ENCODE measurements at regions not wholly inside any gene's neighbourhood (a gene's known extent, or its start where the extent isn't known, plus 50 kb on each side); places are given as distances from the start of the nearest gene placed in this dataset.

DNA sequence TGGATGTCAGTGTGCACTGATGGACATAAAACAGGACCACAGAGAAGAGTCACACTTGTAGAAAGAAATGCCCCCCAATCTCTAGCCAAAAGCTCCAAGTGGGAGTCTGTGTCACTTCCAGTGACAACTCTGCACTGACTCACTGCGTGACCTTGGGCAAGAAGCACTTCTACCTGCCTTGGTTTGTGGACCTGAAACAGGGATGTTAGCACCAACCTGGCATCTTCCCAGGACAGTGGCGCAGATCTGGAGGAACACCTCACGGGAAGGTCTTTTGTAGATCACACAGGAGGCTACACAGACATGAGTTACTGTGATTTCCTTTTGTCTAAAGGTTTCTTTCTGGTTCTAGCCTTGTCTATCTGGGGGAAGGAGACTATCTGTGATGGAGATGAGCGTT lies 80.5 kb upstream of the DHRSX start:
- Histone ChIP-seq H3K27ac (ENCODE audit: insufficient read depth, low read depth, low read length) (no peak overlapping the region), H3K79me2 (ENCODE audit: control insufficient read depth, insufficient read depth, low read length) (no peaks in the 10 kb centered on the region), H3K4me2 (ENCODE audit: insufficient read depth, low read length) (no peak overlapping the region), H3K9me1 (replicated peaks; ENCODE audit: control insufficient read depth, extremely low read depth, insufficient read depth, low read length) (no peaks in the 10 kb centered on the region), H3K36me3 (ENCODE audit: control insufficient read depth in 2 of 2, extremely low read depth in 1 of 2, insufficient read depth in 2 of 2, low read length in 2 of 2) (no peaks in the 10 kb centered on the region), H3K4me3 (replicated peaks in 1 of 3; ENCODE audit: insufficient read depth in 1 of 3, low read depth in 1 of 3, low read length in 3 of 3) (no peak overlapping the region), H3K9ac (replicated peaks; ENCODE audit: extremely low read depth, insufficient read depth, low read length) (no peak overlapping the region), H3K27me3 (ENCODE audit: control insufficient read depth in 2 of 2, insufficient read depth in 2 of 2, low read length in 2 of 2) (peaks cover 32 to 40% of the 10 kb centered on the region in 2 experiments), H4K20me1 (replicated peaks; ENCODE audit: control insufficient read depth, extremely low read depth, insufficient read depth, low read length) (no peaks in the 10 kb centered on the region), H3K4me1 (ENCODE audit: control insufficient read depth, extremely low read depth, insufficient read depth, low read length) (no peaks in the 10 kb centered on the region), H3K9me3 (replicated peaks; ENCODE audit: control insufficient read depth, insufficient read depth, low read length) (no peaks in the 10 kb centered on the region), H2AFZ (ENCODE audit: low read depth, low read length) (no peak overlapping the region)
- TF ChIP-seq, protein P1, sequence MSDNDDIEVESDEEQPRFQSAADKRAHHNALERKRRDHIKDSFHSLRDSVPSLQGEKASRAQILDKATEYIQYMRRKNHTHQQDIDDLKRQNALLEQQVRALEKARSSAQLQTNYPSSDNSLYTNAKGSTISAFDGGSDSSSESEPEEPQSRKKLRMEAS (IDR thresholded peaks at IDR 0.05; ENCODE audit: insufficient read depth, insufficient read length): no peak
- TF ChIP-seq POLR2A (IDR thresholded peaks at IDR 0.05; ENCODE audit: low read depth, low read length): no peak
- TF ChIP-seq, protein P2, sequence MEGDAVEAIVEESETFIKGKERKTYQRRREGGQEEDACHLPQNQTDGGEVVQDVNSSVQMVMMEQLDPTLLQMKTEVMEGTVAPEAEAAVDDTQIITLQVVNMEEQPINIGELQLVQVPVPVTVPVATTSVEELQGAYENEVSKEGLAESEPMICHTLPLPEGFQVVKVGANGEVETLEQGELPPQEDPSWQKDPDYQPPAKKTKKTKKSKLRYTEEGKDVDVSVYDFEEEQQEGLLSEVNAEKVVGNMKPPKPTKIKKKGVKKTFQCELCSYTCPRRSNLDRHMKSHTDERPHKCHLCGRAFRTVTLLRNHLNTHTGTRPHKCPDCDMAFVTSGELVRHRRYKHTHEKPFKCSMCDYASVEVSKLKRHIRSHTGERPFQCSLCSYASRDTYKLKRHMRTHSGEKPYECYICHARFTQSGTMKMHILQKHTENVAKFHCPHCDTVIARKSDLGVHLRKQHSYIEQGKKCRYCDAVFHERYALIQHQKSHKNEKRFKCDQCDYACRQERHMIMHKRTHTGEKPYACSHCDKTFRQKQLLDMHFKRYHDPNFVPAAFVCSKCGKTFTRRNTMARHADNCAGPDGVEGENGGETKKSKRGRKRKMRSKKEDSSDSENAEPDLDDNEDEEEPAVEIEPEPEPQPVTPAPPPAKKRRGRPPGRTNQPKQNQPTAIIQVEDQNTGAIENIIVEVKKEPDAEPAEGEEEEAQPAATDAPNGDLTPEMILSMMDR (IDR thresholded peaks at IDR 0.05; ENCODE audit: extremely low read depth in 1 of 2, insufficient read depth in 1 of 2, low read depth in 1 of 2, low read length in 2 of 2): no peak
- no peak for TF ChIP-seq GATA2 (IDR thresholded peaks at IDR 0.05; ENCODE audit: insufficient read depth, insufficient read length, low read depth, low read length)
- no peak for TF ChIP-seq JUN (IDR thresholded peaks at IDR 0.05; ENCODE audit: borderline replicate concordance, insufficient read depth, insufficient read length, low read depth)
- TF ChIP-seq FOS (IDR thresholded peaks at IDR 0.05; ENCODE audit: borderline replicate concordance, insufficient read depth, low read length): no peak
- no peak for TF ChIP-seq POLR2AphosphoS5 (IDR thresholded peaks at IDR 0.05; ENCODE audit: insufficient read depth, low read depth, low read length)
- TF ChIP-seq MYC (IDR thresholded peaks at IDR 0.05; ENCODE audit: low read depth, low read length): no peak
- TF ChIP-seq EZH2 (IDR thresholded peaks at IDR 0.05; ENCODE audit: borderline replicate concordance, low read depth, low read length, severe bottlenecking): no peak
- FAIRE-seq (no peak), DNase-seq (ENCODE audit: low read depth, low spot score) (no peak)
- intact Hi-C loops (cut with micrococcal nuclease) (no loop called here), dilution Hi-C loops (cut with MboI; ENCODE audit: extremely low pct_ligation_motif_present, low sequenced_read_pairs) (loop anchor here (25.0 kb wide), 1 partner anchor 919 kb away; no protein-coding TSS in a partner anchor)
- POLR2A ChIA-PET: no interaction called here
- BruUV-seq (replicated peaks): no TSS peak
- CTCF ChIA-PET: no interaction called here

Data from endothelial cell of umbilical vein (primary cell).